ENCODE measurements at regions not wholly inside any gene's neighbourhood (a gene's known extent, or its start where the extent isn't known, plus 50 kb on each side); places are given as distances from the start of the nearest gene placed in this dataset.

GRCh38 chr6:102126488-102126887 lies 733.0 kb downstream of the GRIK2 start:
- H3K4me3 ChIP-seq: no peak overlapping the region

GRCh38 chr6:102127253-102127652 lies 733.7 kb downstream of the GRIK2 start:
- no peak overlapping the region for H3K4me3 ChIP-seq
- no peak overlapping the region for H3K27ac ChIP-seq

More at GRCh38 chr6:102126488-102126887, 733.0 kb downstream of the GRIK2 start:
- H3K27ac ChIP-seq: no peak overlapping the region

- H3K27ac ChIP-seq: no peak overlapping the region
- no peak overlapping the region for H3K4me3 ChIP-seq
Measured at GRCh38 chr6:102137859-102138258, 744.4 kb downstream of the GRIK2 start.

- Histone ChIP-seq H3K4me3 (no peak overlapping the region), H3K27ac (no peak overlapping the region)
Measured at GRCh38 chr6:102149191-102149590, 755.7 kb downstream of the GRIK2 start.

- Histone ChIP-seq H3K4me3 (no peak overlapping the region), H3K27ac (no peak overlapping the region)
Measured at GRCh38 chr6:102150549-102150948, 757.0 kb downstream of the GRIK2 start.

GRCh38 chr6:102154176-102154575 lies 760.7 kb downstream of the GRIK2 start:
- Histone ChIP-seq H3K27ac (no peak overlapping the region), H3K4me3 (no peak overlapping the region)

- Histone ChIP-seq H3K27ac (no peak overlapping the region), H3K4me3 (no peak overlapping the region)
Measured at GRCh38 chr6:102154874-102155273, 761.4 kb downstream of the GRIK2 start.

- H3K4me3 ChIP-seq: peak overlapping the region in 1 of 7 experiments; percentile 27
Measured at GRCh38 chr6:102169802-102170201, 776.3 kb downstream of the GRIK2 start.

GRCh38 chr6:102187186-102187585 lies 793.7 kb downstream of the GRIK2 start:
- no peak overlapping the region for H3K27ac ChIP-seq
- no peak overlapping the region for H3K4me3 ChIP-seq

More at GRCh38 chr6:102169802-102170201, 776.3 kb downstream of the GRIK2 start:
- peak overlapping the region in 1 of 21 experiments; percentile 44 for H3K27ac ChIP-seq

GRCh38 chr6:102195311-102195710 lies 801.8 kb downstream of the GRIK2 start:
- H3K4me3 ChIP-seq: no peak overlapping the region
- H3K27ac ChIP-seq: no peak overlapping the region

- H3K27ac ChIP-seq: no peak overlapping the region
- H3K4me3 ChIP-seq: no peak overlapping the region
Measured at GRCh38 chr6:102197211-102197610, 803.7 kb downstream of the GRIK2 start.

GRCh38 chr6:102204351-102204750 lies 810.8 kb downstream of the GRIK2 start:
- Histone ChIP-seq H3K27ac (no peak overlapping the region), H3K4me3 (no peak overlapping the region)

GRCh38 chr6:102215425-102215824 lies 821.9 kb downstream of the GRIK2 start:
- H3K27ac ChIP-seq: no peak overlapping the region
- H3K4me3 ChIP-seq: no peak overlapping the region

GRCh38 chr6:102216232-102216631 lies 822.7 kb downstream of the GRIK2 start:
- H3K27ac ChIP-seq: no peak overlapping the region
- H3K4me3 ChIP-seq: no peak overlapping the region

- no peak overlapping the region for H3K27ac ChIP-seq
Measured at GRCh38 chr6:102223942-102224341, 830.4 kb downstream of the GRIK2 start.

GRCh38 chr6:102229271-102229670 lies 835.8 kb downstream of the GRIK2 start:
- Histone ChIP-seq H3K27ac (no peak overlapping the region), H3K4me3 (no peak overlapping the region)

More at GRCh38 chr6:102223942-102224341, 830.4 kb downstream of the GRIK2 start:
- H3K4me3 ChIP-seq: no peak overlapping the region
